Nephron progenitor cell (in vitro differentiated cells): ENCODE measurements at regions not wholly inside any gene's neighbourhood (a gene's known extent, or its start where the extent isn't known, plus 50 kb on each side); places are given as distances from the start of the nearest gene placed in this dataset.

Experiments used
- DNase-seq: peaks from one replicate; pipeline ENCODE4 v3.0.0; 2021
- H3K27ac Mint-ChIP-seq: 2 replicates; pipeline ENCODE4 v1.8.0; 2021; ENCODE audit warnings: mild to moderate bottlenecking, moderate library complexity, mixed read lengths
- H3K27me3 Mint-ChIP-seq: 2 replicates; pipeline ENCODE4 v1.8.0; 2021; ENCODE audit warnings: mild to moderate bottlenecking, low read depth, mixed read lengths; ENCODE audit not compliant: poor library complexity
- H3K36me3 Mint-ChIP-seq: 2 replicates; pipeline ENCODE4 v1.8.0; 2021; ENCODE audit warnings: low read depth, mixed read lengths
- H3K4me1 Mint-ChIP-seq: 2 replicates; pipeline ENCODE4 v1.8.0; 2021; ENCODE audit warnings: mixed read lengths
- H3K4me3 Mint-ChIP-seq: 2 replicates; pipeline ENCODE4 v1.8.0; 2021; ENCODE audit warnings: mild to moderate bottlenecking, moderate library complexity, mixed read lengths
- H3K9me3 Mint-ChIP-seq: 2 replicates; pipeline ENCODE4 v1.8.0; 2021; ENCODE audit warnings: mild to moderate bottlenecking, moderate library complexity, mixed read lengths
- CTCF ChIP-seq: fragments of 200-600 bp; sonication (generic); IDR thresholded peaks from 2 replicates; pipeline ENCODE4 v1.5.0; 2021; ENCODE audit warnings: antibody characterized with exemption

- H3K4me1 Mint-ChIP-seq = no peaks in the 10 kb centered on the region
- no peaks in the 10 kb centered on the region for H3K27me3 Mint-ChIP-seq
- TF ChIP-seq CTCF = no peak
- H3K9me3 Mint-ChIP-seq = no peaks in the 10 kb centered on the region
- no peak for DNase-seq
- no peak overlapping the region for H3K27ac Mint-ChIP-seq
- H3K36me3 Mint-ChIP-seq = no peaks in the 10 kb centered on the region
- no peak overlapping the region for H3K4me3 Mint-ChIP-seq
Measured at GRCh38 chr7:119664601-119665000, 608.4 kb upstream of the KCND2 start.

- H3K9me3 Mint-ChIP-seq = no peaks in the 10 kb centered on the region
- no peaks in the 10 kb centered on the region for H3K27me3 Mint-ChIP-seq
- no peak overlapping the region for H3K27ac Mint-ChIP-seq
- H3K4me1 Mint-ChIP-seq = no peaks in the 10 kb centered on the region
- no peaks in the 10 kb centered on the region for H3K36me3 Mint-ChIP-seq
- no peak overlapping the region for H3K4me3 Mint-ChIP-seq
- TF ChIP-seq CTCF = no peak
- DNase-seq = no peak
Measured at GRCh38 chr7:119665796-119666195, 607.2 kb upstream of the KCND2 start.

GRCh38 chr7:119681336-119681735 is 591.6 kb upstream of the KCND2 start:
- no peaks in the 10 kb centered on the region for H3K27me3 Mint-ChIP-seq
- TF ChIP-seq CTCF = no peak
- DNase-seq = no peak
- no peaks in the 10 kb centered on the region for H3K4me1 Mint-ChIP-seq
- H3K9me3 Mint-ChIP-seq = no peaks in the 10 kb centered on the region
- H3K4me3 Mint-ChIP-seq = no peak overlapping the region
- no peaks in the 10 kb centered on the region for H3K36me3 Mint-ChIP-seq
- no peak overlapping the region for H3K27ac Mint-ChIP-seq

- no peak overlapping the region for H3K4me3 Mint-ChIP-seq
- TF ChIP-seq CTCF = no peak
Measured at GRCh38 chr7:119684763-119685162, 588.2 kb upstream of the KCND2 start.

GRCh38 chr7:119685906-119686305 is 587.1 kb upstream of the KCND2 start:
- Mint-ChIP-seq H3K4me1 (no peaks in the 10 kb centered on the region), H3K27me3 (peaks cover 5% of the 10 kb centered on the region), H3K36me3 (no peaks in the 10 kb centered on the region), H3K27ac (no peak overlapping the region), H3K9me3 (no peaks in the 10 kb centered on the region), H3K4me3 (no peak overlapping the region)
- no peak for TF ChIP-seq CTCF
- no peak for DNase-seq

More at GRCh38 chr7:119684763-119685162, 588.2 kb upstream of the KCND2 start:
- Mint-ChIP-seq H3K27me3 (peaks cover 5% of the 10 kb centered on the region), H3K36me3 (no peaks in the 10 kb centered on the region), H3K4me1 (no peaks in the 10 kb centered on the region), H3K9me3 (no peaks in the 10 kb centered on the region), H3K27ac (no peak overlapping the region)
- DNase-seq = no peak

GRCh38 chr7:119688831-119689230 is 584.1 kb upstream of the KCND2 start:
- peaks cover 5% of the 10 kb centered on the region for H3K27me3 Mint-ChIP-seq
- no peak overlapping the region for H3K4me3 Mint-ChIP-seq
- H3K9me3 Mint-ChIP-seq = no peaks in the 10 kb centered on the region
- no peaks in the 10 kb centered on the region for H3K36me3 Mint-ChIP-seq
- no peaks in the 10 kb centered on the region for H3K4me1 Mint-ChIP-seq
- H3K27ac Mint-ChIP-seq = no peak overlapping the region
- no peak for DNase-seq
- no peak for TF ChIP-seq CTCF
